ENCODE measurements at regions not wholly inside any gene's neighbourhood (a gene's known extent, or its start where the extent isn't known, plus 50 kb on each side); places are given as distances from the start of the nearest gene placed in this dataset.

GRCh38 chr6:170483413-170483812 is 69.7 kb downstream of the PSMB1 start:
- no peak for DNase-seq (ENCODE audit: low spot score)

DNA sequence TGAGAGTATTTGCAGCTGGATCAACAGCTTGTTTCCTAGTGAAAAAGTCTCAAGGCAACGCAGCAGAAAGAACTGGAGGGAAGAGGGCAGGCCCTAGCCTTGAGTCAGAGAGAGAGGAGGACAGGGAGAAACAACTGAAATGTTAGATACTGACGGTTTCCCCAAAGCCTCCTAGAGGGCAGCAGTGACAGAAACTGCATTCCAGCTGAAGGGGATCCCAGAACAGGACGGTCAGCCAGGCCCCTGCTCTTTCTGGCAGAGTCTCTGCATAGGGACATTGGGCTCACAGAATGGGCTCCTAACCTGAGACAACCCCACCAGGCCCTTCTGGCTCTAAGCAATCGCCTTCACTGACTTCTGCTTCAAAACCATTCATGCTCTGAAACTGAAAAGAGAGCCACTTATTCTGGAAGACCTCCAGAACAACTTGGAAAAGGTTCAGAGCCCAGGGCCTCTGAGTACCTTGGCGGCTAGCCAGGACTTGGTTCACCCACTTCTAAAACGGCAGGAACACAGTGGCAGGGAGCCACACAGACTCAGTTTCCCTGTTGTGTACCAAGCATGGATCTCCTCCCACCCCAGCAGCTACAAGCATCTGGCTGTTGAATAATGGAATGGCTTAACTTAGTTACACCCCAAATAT is 72.9 kb downstream of the PSMB1 start:
- DNase-seq (ENCODE audit: low spot score): peak; percentile 28

- DNase-seq (ENCODE audit: low spot score): no peak
Measured at GRCh38 chr6:170476360-170476759, 76.7 kb downstream of the PSMB1 start.

DNA sequence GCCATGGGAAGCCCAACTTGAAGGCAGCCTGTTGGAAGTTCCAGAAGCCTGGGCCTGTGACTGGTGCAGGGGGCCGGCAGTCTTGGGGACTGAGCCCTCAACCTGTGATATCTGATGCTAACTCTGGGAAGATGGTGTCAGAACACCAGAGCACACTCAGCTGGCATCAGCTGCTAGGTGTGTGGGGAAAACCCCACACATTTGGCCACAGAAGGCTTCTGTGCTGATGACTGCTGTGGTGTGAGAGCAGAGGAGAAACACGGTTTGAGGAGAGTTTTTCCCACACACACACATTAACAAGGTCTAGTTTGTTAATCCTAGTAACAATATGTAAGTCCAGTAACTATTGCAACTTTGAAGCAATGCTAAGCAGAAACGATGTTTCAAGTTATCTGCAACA is 78.0 kb downstream of the PSMB1 start:
- no peak for DNase-seq (ENCODE audit: low spot score)

DNA sequence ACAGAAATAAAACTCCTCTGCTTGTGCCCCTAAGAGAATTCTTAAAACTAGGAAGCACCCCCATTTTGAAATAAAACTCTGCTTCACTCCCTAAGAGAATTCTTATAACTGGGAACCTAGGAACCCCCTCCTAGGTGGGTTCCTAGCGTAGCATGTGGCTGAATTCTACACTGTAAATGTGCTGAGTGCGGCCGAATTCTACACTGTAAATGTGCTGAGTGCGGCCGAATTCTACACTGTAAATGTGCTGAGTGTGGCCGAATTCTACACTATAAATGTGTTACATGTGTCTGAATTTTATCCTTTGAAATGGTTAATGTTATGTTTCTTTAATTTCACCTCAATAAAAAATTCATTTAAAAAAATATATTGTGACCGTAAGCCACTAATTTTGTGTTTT is 79.3 kb downstream of the PSMB1 start:
- DNase-seq (ENCODE audit: low spot score): no peak

GRCh38 chr6:170473301-170473717 is 79.8 kb downstream of the PSMB1 start:
- no peak for DNase-seq (ENCODE audit: low spot score)

DNA sequence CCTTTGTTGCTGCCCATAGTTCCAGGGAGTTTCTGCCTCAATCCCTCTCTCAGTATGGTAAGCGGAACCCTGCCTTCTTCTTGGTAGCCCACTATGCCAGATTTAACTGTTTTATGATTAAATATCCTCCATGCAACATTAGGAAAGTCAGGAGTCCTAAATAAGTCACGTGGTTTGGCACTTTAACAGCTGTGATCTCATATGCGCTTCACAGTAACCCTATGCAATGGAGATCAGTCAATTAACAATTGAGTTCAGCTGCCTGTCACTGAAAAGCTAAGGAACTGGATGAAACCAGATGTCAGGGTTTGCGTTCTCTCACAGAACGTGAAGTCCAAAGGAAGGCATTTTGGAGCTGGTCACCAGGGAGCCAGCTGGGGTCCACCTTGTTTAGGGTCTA is 81.6 kb downstream of the PSMB1 start:
- no peak for DNase-seq (ENCODE audit: low spot score)

- DNase-seq (ENCODE audit: low spot score): no peak
Measured at GRCh38 chr6:170470734-170471133, 82.4 kb downstream of the PSMB1 start.

DNA sequence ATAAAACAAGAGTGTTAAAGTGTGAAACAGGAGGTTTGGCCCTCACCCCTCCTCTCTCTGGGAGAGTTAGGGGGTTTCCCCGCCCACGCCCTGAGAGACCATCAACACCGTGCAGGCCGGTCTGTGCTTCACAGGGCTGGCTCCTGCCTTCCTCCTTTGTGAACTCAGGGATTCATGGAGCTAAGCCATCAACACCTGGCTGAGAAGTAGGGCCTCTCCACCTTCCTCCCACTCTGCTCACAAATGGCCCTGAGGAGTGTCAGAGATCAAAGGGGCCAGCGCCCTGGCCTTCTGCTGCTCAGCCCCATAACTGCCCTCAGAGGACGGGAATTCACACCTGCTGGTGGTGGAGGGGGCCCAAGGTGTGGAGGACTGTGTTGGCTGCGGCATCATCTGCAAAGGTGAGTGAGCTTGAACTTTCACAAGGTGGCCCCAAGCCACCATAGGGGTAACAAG is 88.6 kb downstream of the PSMB1 start:
- no peak for DNase-seq (ENCODE audit: low spot score)

DNA sequence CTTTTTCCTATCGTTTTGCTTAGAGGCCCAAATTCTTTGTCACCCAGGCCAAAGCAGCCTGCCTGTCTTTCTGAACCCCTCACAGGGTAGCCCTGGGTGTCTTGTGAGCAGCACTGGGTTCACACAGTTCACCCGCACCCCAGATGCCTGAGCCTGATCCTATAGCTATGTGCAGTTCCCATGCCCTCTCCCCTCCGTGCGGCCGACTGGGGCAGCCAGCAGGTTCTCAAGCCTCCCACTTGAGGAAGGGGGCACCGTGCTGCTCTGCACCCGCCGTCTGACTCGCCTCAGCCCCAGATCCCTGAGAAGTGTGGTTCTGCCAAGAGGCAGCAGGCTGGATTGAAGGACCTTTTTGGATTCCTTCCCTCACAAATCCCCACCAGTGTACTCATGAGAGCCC is 89.0 kb downstream of the PSMB1 start:
- no peak for DNase-seq (ENCODE audit: low spot score)

DNA sequence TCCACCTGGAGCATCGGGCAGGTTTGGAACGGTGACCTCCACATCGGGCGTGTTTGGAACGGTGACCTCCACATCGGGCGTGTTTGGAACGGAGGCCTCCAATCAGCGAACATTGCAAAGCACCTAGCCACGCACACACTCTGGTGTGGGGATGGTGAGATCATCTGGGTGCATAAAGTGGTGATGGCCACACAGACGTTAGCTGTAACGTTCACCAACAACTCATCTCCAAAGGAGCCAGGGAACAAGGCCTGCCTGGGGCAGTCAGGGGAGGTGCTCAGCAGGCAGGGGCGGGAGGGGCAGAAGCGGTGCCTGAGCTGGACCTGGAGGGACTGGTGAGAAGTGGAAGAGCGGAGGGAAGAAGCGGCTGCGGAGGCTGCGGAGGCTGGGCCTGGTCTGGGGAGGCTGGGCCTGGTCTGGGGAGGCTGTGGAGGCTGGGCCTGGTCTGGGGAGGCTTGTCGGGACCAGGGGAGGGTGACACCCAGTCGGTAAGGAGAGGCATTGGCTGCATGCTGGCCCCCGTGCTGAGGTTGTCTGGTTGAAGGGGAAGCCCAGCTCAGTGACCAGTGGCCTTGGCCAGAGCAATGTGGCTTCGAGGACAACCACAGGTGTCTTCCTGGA is 89.9 kb downstream of the PSMB1 start:
- no peak for DNase-seq (ENCODE audit: low spot score)

GRCh38 chr6:170462366-170463020 is 90.6 kb downstream of the PSMB1 start:
- DNase-seq (ENCODE audit: low spot score): no peak

- DNase-seq (ENCODE audit: low spot score): no peak
Measured at GRCh38 chr6:170461556-170462365, 91.3 kb downstream of the PSMB1 start.

GRCh38 chr6:170461111-170461510 is 92.0 kb downstream of the PSMB1 start:
- no peak for DNase-seq (ENCODE audit: low spot score)

GRCh38 chr6:170460641-170461040 is 92.5 kb downstream of the PSMB1 start:
- no peak for DNase-seq (ENCODE audit: low spot score)

DNA sequence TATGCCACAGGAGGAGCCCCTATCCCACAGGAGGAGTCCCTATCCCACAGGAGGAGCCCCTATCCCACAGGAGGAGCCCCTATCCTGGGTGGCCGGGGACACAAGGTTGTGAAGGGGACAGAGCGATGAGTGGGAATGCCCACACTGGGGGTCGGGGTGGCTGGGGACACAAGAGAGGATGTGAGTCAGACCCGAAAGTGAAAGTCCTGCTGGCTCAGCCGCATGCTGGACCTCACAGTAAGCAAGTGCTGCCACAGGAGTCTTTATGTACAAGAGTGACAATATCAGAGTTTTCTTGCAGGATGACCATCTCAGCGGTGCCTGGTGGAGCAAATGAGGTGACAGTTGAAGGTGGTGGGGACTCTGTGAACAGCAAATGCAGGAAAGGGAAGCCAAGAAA is 93.7 kb downstream of the PSMB1 start:
- no peak for DNase-seq (ENCODE audit: low spot score)

DNA sequence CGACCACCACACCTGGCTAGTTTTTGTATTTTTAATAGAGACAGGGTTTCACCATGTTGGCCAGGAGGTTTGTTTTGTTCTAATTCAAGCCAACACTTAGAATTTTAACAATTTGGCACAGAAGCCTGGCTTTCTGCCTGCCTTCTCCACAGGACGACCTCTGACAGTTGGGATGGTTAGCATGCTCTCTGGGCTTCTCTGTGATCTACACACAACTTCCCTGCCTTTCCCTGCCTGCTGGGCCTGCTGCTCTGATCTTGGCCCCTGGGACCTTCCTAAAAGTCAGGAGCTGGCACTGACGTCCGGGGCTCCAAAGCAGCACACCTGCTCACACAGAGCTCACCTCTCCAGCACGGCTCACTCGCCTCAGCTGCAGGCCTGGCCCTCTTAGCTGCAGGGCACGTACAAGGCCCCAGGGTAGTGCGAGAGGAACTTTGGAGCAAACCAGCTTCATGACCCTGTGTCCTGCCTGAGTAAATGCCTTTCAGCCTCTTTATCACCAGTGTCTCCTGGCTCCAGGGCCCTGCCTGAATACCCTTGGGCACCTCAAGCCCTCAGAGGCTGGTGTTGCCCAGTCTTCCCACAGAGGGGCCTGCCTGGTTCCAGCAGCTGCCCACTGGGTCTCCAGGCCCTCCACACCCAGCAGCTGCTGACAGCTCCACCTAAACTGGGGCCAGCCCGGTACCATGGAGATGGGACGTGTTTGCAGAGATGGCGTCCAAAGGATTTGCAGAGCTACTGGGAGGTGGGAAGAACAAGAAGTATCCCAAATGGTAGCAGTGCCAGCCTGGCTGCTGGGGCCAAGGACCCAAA is 96.0 kb downstream of the PSMB1 start:
- no peak for DNase-seq (ENCODE audit: low spot score)

Data from HuH-7 (cell line).